Esophagus squamous epithelium (tissue), 5 donors: ENCODE measurements at regions not wholly inside any gene's neighbourhood (a gene's known extent, or its start where the extent isn't known, plus 50 kb on each side); places are given as distances from the start of the nearest gene placed in this dataset.

Experiments used
- DNase-seq: peaks from one replicate; lab custom pipeline; 2025; lab: John Stamatoyannopoulos, UW
- H3K27ac ChIP-seq, 4 donors: fragments of 200-600 bp; sonication (generic); one replicate each; pipeline ENCODE4 v1.5.1; 2016 to 2019; ENCODE audit warnings: mild to moderate bottlenecking in 1 of 4
- H3K27me3 ChIP-seq, 4 donors: fragments of 200-600 bp; sonication (generic); 1 replicate in 3 of 4; 2 replicates in 1 of 4; pipeline versions ENCODE4 v1.5.1 to v1.6.0; 2017 to 2021; ENCODE audit warnings: antibody characterized with exemption in 1 of 4
- H3K36me3 ChIP-seq, 3 donors: fragments of 200-600 bp; sonication (generic); one replicate each; pipeline ENCODE4 v1.5.1; 2016 to 2019
- H3K4me1 ChIP-seq, 3 donors: fragments of 200-600 bp; sonication (generic); one replicate each; pipeline ENCODE4 v1.5.1; 2017 to 2019
- H3K4me3 ChIP-seq, 4 donors: fragments of 200-600 bp; sonication (generic); 1 replicate in 3 of 4; 2 replicates in 1 of 4; pipeline ENCODE4 v1.5.1; 2016 to 2019; ENCODE audit warnings: mild to moderate bottlenecking in 2 of 4, moderate library complexity in 1 of 4
- H3K9me3 ChIP-seq, 3 donors: fragments of 200-600 bp; sonication (generic); one replicate each; pipeline ENCODE4 v1.5.1; 2016 to 2019
- CTCF ChIP-seq, 6 experiments: fragments of 450-650 bp in 4 of 6; fragments of 200-600 bp in 2 of 6; sonication (generic) in 2 of 6; IDR thresholded peaks; one replicate each; pipeline ENCODE4 v1.5.1; 2016 to 2019; ENCODE audit warnings: antibody characterized with exemption in 6 of 6, mild to moderate bottlenecking in 4 of 6, moderate library complexity in 4 of 6
- POLR2A ChIP-seq, 4 donors: fragments of 450-650 bp; IDR thresholded peaks; one replicate each; pipeline ENCODE4 v1.6.1; 2017; ENCODE audit warnings: antibody characterized with exemption in 4 of 4, mild to moderate bottlenecking in 4 of 4, moderate library complexity in 3 of 4
- WGBS, 2 donors: methylation state at CpG; one replicate each; pipeline ENCODE4 v1.1.5; 2018; 5-methylcytosine and 5-hydroxymethylcytosine counted together
- intact Hi-C: fragments of 100-400 bp; cut with DNase I; formaldehyde crosslinking; loops from one replicate; pipeline ENCODE4 v1.15.0; 2022
- donor health status: DM: yes; HTN: yes; CAD: no.

- 85 to 86% methylated on average over 5 of the region's 5 CpGs for WGBS, 2 donors
- no peaks in the 10 kb centered on the region for H3K36me3 ChIP-seq
- no peak for DNase-seq
- TF ChIP-seq CTCF (IDR thresholded peaks at IDR 0.05), result no peak
- no peak for TF ChIP-seq POLR2A (IDR thresholded peaks at IDR 0.05)
- peaks cover 0 to 5% (median 0%) of the 10 kb centered on the region in 4 donors for H3K27me3 ChIP-seq
- intact Hi-C loops, result no loop called here
- H3K9me3 ChIP-seq, result no peaks in the 10 kb centered on the region
- H3K27ac ChIP-seq, result no peak overlapping the region
- H3K4me3 ChIP-seq, result no peak overlapping the region
- no peaks in the 10 kb centered on the region for H3K4me1 ChIP-seq
These were observed 60.9 kb upstream of the POU2F1 start for GRCh38 chr1:167159782-167160181.

- intact Hi-C loops, result no loop called here
- peaks cover 0 to 5% (median 0%) of the 10 kb centered on the region in 4 donors for H3K27me3 ChIP-seq
- H3K36me3 ChIP-seq, result no peaks in the 10 kb centered on the region
- WGBS, 2 donors, result 47 to 58% methylated on average over 4 to 5 of the region's 5 CpGs
- no peak for TF ChIP-seq CTCF (IDR thresholded peaks at IDR 0.05)
- TF ChIP-seq POLR2A (IDR thresholded peaks at IDR 0.05), result no peak
- no peaks in the 10 kb centered on the region for H3K9me3 ChIP-seq
- no peak overlapping the region for H3K4me3 ChIP-seq
- no peaks in the 10 kb centered on the region for H3K4me1 ChIP-seq
- no peak for DNase-seq
- H3K27ac ChIP-seq, result no peak overlapping the region
These were observed 59.4 kb upstream of the POU2F1 start for GRCh38 chr1:167161242-167161641.

GRCh38 chr1:167161762-167162161, 58.9 kb upstream of the POU2F1 start:
- DNase-seq, result no peak
- Histone ChIP-seq H3K4me3 (no peak overlapping the region), H3K36me3 (no peaks in the 10 kb centered on the region), H3K27ac (no peak overlapping the region), H3K27me3 (peaks cover 0 to 5% (median 0%) of the 10 kb centered on the region in 4 donors), H3K4me1 (no peaks in the 10 kb centered on the region), H3K9me3 (no peaks in the 10 kb centered on the region)
- TF ChIP-seq CTCF (IDR thresholded peaks at IDR 0.05) (no peak), POLR2A (IDR thresholded peaks at IDR 0.05) (no peak)
- WGBS, 2 donors, result 81 to 86% methylated on average over 4 of the region's 4 CpGs
- intact Hi-C loops, result no loop called here

GRCh38 chr1:167165219-167165618, 55.5 kb upstream of the POU2F1 start:
- no peak overlapping the region for H3K27ac ChIP-seq
- no peaks in the 10 kb centered on the region for H3K9me3 ChIP-seq
- H3K27me3 ChIP-seq, result peaks cover 0 to 5% (median 0%) of the 10 kb centered on the region in 4 donors
- DNase-seq, result no peak
- TF ChIP-seq CTCF (IDR thresholded peaks at IDR 0.05), result no peak
- TF ChIP-seq POLR2A (IDR thresholded peaks at IDR 0.05), result no peak
- no peaks in the 10 kb centered on the region for H3K36me3 ChIP-seq
- intact Hi-C loops, result no loop called here
- WGBS, 2 donors, result 86 to 87% methylated on average over 2 of the region's 2 CpGs
- H3K4me3 ChIP-seq, result no peak overlapping the region
- no peaks in the 10 kb centered on the region for H3K4me1 ChIP-seq

GRCh38 chr1:167165948-167166689, 54.6 kb upstream of the POU2F1 start:
- WGBS, 2 donors, result 55 to 61% methylated on average over 14 of the region's 14 CpGs

More at GRCh38 chr1:167165948-167166689, 54.6 kb upstream of the POU2F1 start:
- H3K27me3 ChIP-seq, result peaks cover 0 to 5% (median 0%) of the 10 kb centered on the region in 4 donors
- no peak overlapping the region for H3K4me3 ChIP-seq
- no peak for DNase-seq
- intact Hi-C loops, result no loop called here
- H3K4me1 ChIP-seq, result no peaks in the 10 kb centered on the region
- H3K9me3 ChIP-seq, result no peaks in the 10 kb centered on the region
- no peak overlapping the region for H3K27ac ChIP-seq
- TF ChIP-seq CTCF (IDR thresholded peaks at IDR 0.05), result no peak
- no peaks in the 10 kb centered on the region for H3K36me3 ChIP-seq
